IMR-90 (cell line): ENCODE measurements at regions not wholly inside any gene's neighbourhood (a gene's known extent, or its start where the extent isn't known, plus 50 kb on each side); places are given as distances from the start of the nearest gene placed in this dataset.

Experiments used
- ATAC-seq: fragments of 200-7000 bp; cut with Tn5 transposase; 2 replicates; pipeline ENCODE4 v1.9.1; 2020; ENCODE audit warnings: low read depth, mild to moderate bottlenecking, moderate library complexity
- BruUV-seq: library from RNA; stranded (reverse); fragments of 400-500 nt; replicated peaks from 2 replicates; lab custom pipeline; 2021; lab: Mats Ljungman, UMichigan
- CTCF ChIA-PET: fragments of 300-600 bp; formaldehyde crosslinking; extraction: SDS; loops from one replicate; lab custom pipeline; 2021; ENCODE audit warnings: antibody characterized with exemption; lab: Yijun Ruan, JAX
- POLR2A ChIA-PET: fragments of 300-600 bp; sonication (Branson Sonifier 250); formaldehyde crosslinking; loops from one replicate; lab custom pipeline; 2022; ENCODE audit warnings: antibody characterized with exemption; ENCODE audit not compliant: unreplicated experiment; lab: Charles Lee
- DNase-seq: peaks from one replicate; pipeline ENCODE4 v3.0.0; 2013
- H2AFZ ChIP-seq: replicated peaks from 2 replicates; pipeline ENCODE3; 2013; ENCODE audit warnings: low read length, mild to moderate bottlenecking; ENCODE audit not compliant: poor library complexity
- H2AK5ac ChIP-seq: 2 replicates; pipeline ENCODE4 v1.6.1; 2013; ENCODE audit warnings: low read depth, low read length, inconsistent platforms
- H2AK9ac ChIP-seq: replicated peaks from 2 replicates; pipeline ENCODE3; 2013; ENCODE audit warnings: mild to moderate bottlenecking, low read depth, low read length, moderate library complexity; ENCODE audit not compliant: poor library complexity
- H2BK120ac ChIP-seq: 2 replicates; pipeline ENCODE4 v1.6.1; 2013; ENCODE audit warnings: low read depth, low read length, inconsistent platforms
- H2BK15ac ChIP-seq: 3 replicates; pipeline ENCODE4 v1.6.1; 2013; ENCODE audit warnings: low read depth, low read length, inconsistent platforms
- H2BK20ac ChIP-seq: 2 replicates; pipeline ENCODE4 v1.6.1; 2013; ENCODE audit warnings: low read depth, mild to moderate bottlenecking, inconsistent platforms, low read length, moderate library complexity
- H2BK5ac ChIP-seq: 2 replicates; pipeline ENCODE4 v1.6.1; 2013; ENCODE audit warnings: mild to moderate bottlenecking, low read depth, low read length, inconsistent platforms; ENCODE audit not compliant: poor library complexity, severe bottlenecking
- H3K14ac ChIP-seq: replicated peaks from 2 replicates; pipeline ENCODE4 v1.6.1; 2013; ENCODE audit warnings: low read depth, low read length, inconsistent platforms
- H3K18ac ChIP-seq: 2 replicates; pipeline ENCODE4 v1.6.1; 2013; ENCODE audit warnings: low read depth, low read length, control low read depth
- H3K23ac ChIP-seq: 2 replicates; pipeline ENCODE4 v1.6.1; 2013; ENCODE audit warnings: low read depth, low read length, inconsistent platforms
- H3K27ac ChIP-seq: 2 replicates; pipeline ENCODE4 v1.5.1; 2013; ENCODE audit warnings: mild to moderate bottlenecking, control low read depth, low read length; ENCODE audit not compliant: insufficient read depth
- H3K27me3 ChIP-seq: 2 replicates; pipeline ENCODE4 v1.6.1; 2013; ENCODE audit warnings: low read length; ENCODE audit not compliant: control insufficient read depth, insufficient read depth
- H3K36me3 ChIP-seq: 2 replicates; pipeline ENCODE4 v1.6.1; 2013; ENCODE audit warnings: low read length, mixed read lengths; ENCODE audit not compliant: control insufficient read depth, insufficient read depth
- H3K4ac ChIP-seq: 2 replicates; pipeline ENCODE4 v1.6.1; 2013; ENCODE audit warnings: low read depth, low read length, inconsistent platforms
- H3K4me1 ChIP-seq: 2 replicates; pipeline ENCODE4 v1.6.1; 2013; ENCODE audit warnings: low read length, mixed read lengths; ENCODE audit not compliant: control insufficient read depth, insufficient read depth
- H3K4me2 ChIP-seq: 2 replicates; pipeline ENCODE4 v1.6.1; 2013; ENCODE audit warnings: low read depth, mild to moderate bottlenecking, control low read depth, low read length, moderate library complexity
- H3K4me3 ChIP-seq: 2 replicates; pipeline ENCODE4 v1.5.1; 2013; ENCODE audit warnings: low read depth, mild to moderate bottlenecking, control low read depth, low read length, moderate library complexity; ENCODE audit not compliant: insufficient read depth
- H3K56ac ChIP-seq: 2 replicates; pipeline ENCODE4 v1.6.1; 2013; ENCODE audit warnings: low read length, inconsistent platforms; ENCODE audit not compliant: insufficient read depth; ENCODE audit errors: extremely low read depth
- H3K79me1 ChIP-seq, 2 experiments: 2 replicates each; pipeline ENCODE4 v1.6.1; 2013; ENCODE audit warnings: low read length in 2 of 2, inconsistent platforms in 1 of 2, low read depth in 1 of 2
- H3K9ac ChIP-seq: 2 replicates; pipeline ENCODE4 v1.6.1; 2013; ENCODE audit warnings: low read depth, low read length, control low read depth
- H3K9me1 ChIP-seq: 2 replicates; pipeline ENCODE4 v1.6.1; 2013; ENCODE audit warnings: low read length, inconsistent platforms; ENCODE audit not compliant: insufficient read depth
- H3K9me3 ChIP-seq: 2 replicates; pipeline ENCODE4 v1.6.1; 2013; ENCODE audit warnings: low read length; ENCODE audit not compliant: control insufficient read depth, insufficient read depth
- H4K20me1 ChIP-seq: 2 replicates; pipeline ENCODE4 v1.6.1; 2013; ENCODE audit warnings: low read length, inconsistent platforms; ENCODE audit not compliant: insufficient read depth
- H4K5ac ChIP-seq: 2 replicates; pipeline ENCODE4 v1.6.1; 2013; ENCODE audit warnings: mild to moderate bottlenecking, low read depth, low read length, control low read depth
- H4K8ac ChIP-seq, 2 experiments: 2 replicates each; pipeline ENCODE4 v1.6.1; 2013; ENCODE audit warnings: low read depth in 2 of 2, low read length in 2 of 2, control low read depth in 1 of 2, inconsistent platforms in 1 of 2
- H4K91ac ChIP-seq: 2 replicates; pipeline ENCODE4 v1.6.1; 2013; ENCODE audit warnings: low read depth, low read length, inconsistent platforms; ENCODE audit not compliant: insufficient read depth
- MAZ ChIP-seq: IDR thresholded peaks from 2 replicates; pipeline ENCODE4 v1.6.1; 2012; ENCODE audit warnings: low read depth, mild to moderate bottlenecking, low read length, improper control_type of control experiment, moderate library complexity, borderline replicate concordance
- NFE2L2 ChIP-seq: fragments of 150-350 bp; IDR thresholded peaks from 2 replicates; pipeline ENCODE4 v1.6.1; 2016; ENCODE audit warnings: low read depth, mild to moderate bottlenecking, low read length
- WGBS, 2 experiments: methylation state at CpG; one replicate each; pipeline versions ENCODE4 v1.1.5 to v1.1.7; 2013; ENCODE audit warnings: missing lambda C conversion rate in 2 of 2; ENCODE audit not compliant: insufficient read length in 1 of 2; ENCODE audit errors: extremely low coverage in 2 of 2; 5-methylcytosine and 5-hydroxymethylcytosine counted together
- dilution Hi-C: fragments of 300-500 bp; cut with HindIII; formaldehyde crosslinking; loops from one replicate; pipeline ENCODE4 v1.14.3; 2018; ENCODE audit warnings: low sequenced_read_pairs; ENCODE audit not compliant: unreplicated experiment
- in situ Hi-C: fragments of 300-500 bp; cut with MboI; formaldehyde crosslinking; loops from 3 replicates; pipeline ENCODE4 v1.14.3; 2019; ENCODE audit warnings: low sequenced_read_pairs, inconsistent platforms, mixed read lengths
- intact Hi-C: fragments of 100-400 bp; cut with micrococcal nuclease; formaldehyde crosslinking; loops from 2 replicates; pipeline ENCODE4 v1.10.0; 2022

GRCh38 chr5:166617507-166617906 is 1673.9 kb upstream of the WWC1 start:
- Histone ChIP-seq H3K4me1 (no peaks in the 10 kb centered on the region), H3K4ac (no peak overlapping the region), H2AK5ac (no peak overlapping the region), H3K27me3 (no peaks in the 10 kb centered on the region), H4K91ac (no peak overlapping the region), H4K5ac (no peak overlapping the region), H3K9ac (no peak overlapping the region), H3K9me1 (no peaks in the 10 kb centered on the region), H2BK20ac (no peak overlapping the region), H3K23ac (no peak overlapping the region), H3K9me3 (peaks cover 6% of the 10 kb centered on the region), H3K4me2 (no peak overlapping the region), H2AFZ (no peak overlapping the region), H3K36me3 (no peaks in the 10 kb centered on the region), H4K20me1 (no peaks in the 10 kb centered on the region), H2AK9ac (no peak overlapping the region), H3K14ac (no peak overlapping the region), H3K18ac (no peak overlapping the region), H2BK15ac (no peak overlapping the region), H3K27ac (no peak overlapping the region), H2BK5ac (no peak overlapping the region), H2BK120ac (no peak overlapping the region), H3K4me3 (no peak overlapping the region), H3K56ac (no peak overlapping the region), H3K79me1 (no peaks in the 10 kb centered on the region), H4K8ac (no peak overlapping the region)
- POLR2A ChIA-PET: no interaction called here
- DNase-seq (no peak), ATAC-seq (no peak)
- dilution Hi-C loops: no loop called here
- BruUV-seq: no TSS peak
- in situ Hi-C loops: no loop called here
- TF ChIP-seq NFE2L2: no peak
- no peak for TF ChIP-seq MAZ
- intact Hi-C loops: no loop called here
- 38% methylated on average over 1 of the region's 4 CpGs; no CpG with 5 or more reads in 1 of the 2 experiments for WGBS, 2 experiments
- CTCF ChIA-PET: no interaction called here
